Endometrial microvascular endothelial cells (primary cell): ENCODE measurements at regions not wholly inside any gene's neighbourhood (a gene's known extent, or its start where the extent isn't known, plus 50 kb on each side); places are given as distances from the start of the nearest gene placed in this dataset.
"Not testable (repeated sequence)": the region's sequence is repeated elsewhere in the genome, so short reads cannot be mapped to it uniquely, and the experiment has no call there.

Experiments used
- in situ Hi-C: cut with HindIII; loops from 2 replicates; pipeline ENCODE4 v1.10.0; 2017; ENCODE audit warnings: low sequenced_read_pairs, low pct_unique_long_range_greater_than_20kb; ENCODE audit errors: inconsistent ontology term

DNA sequence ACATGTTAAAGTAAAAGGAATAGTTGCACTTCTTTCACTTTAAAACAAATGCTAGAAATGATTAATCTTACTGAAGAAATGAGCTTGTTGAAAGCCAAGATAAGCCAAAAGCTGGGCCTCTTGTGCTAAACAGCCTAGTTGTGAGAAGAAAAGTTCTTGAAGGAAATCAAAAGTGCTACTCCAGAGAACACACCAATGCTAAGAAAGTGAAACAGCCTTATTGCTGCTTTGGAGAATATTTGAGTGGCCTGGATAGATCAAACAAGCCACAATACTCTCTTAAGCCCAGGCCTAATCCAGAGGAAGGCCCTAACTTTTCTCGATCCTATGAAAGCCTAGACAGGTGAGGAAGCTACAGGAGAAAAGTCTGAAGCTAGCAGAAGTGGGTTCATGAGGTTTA, 967.9 kb upstream of the INTU start:
- in situ Hi-C loops = no loop called here

DNA sequence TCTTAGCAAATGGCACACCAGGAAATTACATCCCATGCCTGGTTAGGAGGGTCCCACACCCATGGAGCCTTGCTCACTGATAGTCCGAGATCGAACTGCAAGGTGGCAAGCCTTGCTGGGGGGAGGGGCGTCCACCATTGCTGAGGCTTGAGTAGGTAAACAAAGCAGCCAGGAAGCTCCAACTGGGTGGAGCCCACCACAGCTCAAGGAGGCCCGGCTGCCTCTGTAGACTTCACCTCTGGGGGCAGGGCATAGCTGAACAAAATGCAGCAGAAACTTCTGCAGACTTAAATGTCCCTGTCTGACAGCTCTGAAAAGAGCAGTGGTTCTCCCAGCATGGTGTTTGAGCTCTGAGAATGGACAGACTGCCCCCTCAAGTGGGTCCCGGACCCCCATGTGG, 962.7 kb upstream of the INTU start:
- in situ Hi-C loops = not testable (repeated sequence)

DNA sequence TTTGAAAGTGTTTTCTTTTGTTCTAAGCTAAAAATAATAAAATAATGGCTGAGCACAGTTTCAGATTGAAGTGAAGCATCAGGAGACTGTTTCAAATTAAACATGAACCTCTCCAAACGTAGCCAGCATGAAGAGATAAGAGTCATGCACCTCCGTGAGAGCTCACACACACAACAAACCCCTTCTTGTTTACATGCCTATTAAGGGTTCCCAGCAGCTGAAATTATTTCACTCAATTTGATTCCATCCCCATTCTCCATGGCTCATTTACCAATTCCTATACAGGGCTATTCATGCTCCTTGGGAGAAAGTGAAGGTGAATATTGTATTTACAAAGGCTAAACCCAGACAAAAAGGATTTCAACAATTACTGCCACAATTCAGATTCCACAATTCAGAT, 954.1 kb upstream of the INTU start:
- in situ Hi-C loops = no loop called here

DNA sequence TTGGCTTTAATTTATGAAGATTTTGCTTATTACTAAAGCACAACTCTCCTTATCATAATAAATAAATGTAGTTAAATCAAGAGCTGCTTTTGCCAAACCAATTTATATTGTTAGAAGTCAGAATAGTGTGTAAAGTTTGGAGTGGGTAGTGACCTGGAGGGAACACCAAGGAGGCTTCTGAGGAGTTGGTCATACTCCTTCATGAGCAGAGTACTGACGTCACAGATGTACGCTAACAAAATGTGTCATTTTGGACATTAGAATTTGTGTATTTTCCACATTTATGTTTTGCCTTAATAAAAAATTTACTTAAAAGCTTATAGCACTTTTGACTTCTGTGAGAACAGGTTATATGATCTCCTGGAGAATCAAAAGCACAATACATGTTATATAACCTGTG, 953.5 kb upstream of the INTU start:
- in situ Hi-C loops = no loop called here

DNA sequence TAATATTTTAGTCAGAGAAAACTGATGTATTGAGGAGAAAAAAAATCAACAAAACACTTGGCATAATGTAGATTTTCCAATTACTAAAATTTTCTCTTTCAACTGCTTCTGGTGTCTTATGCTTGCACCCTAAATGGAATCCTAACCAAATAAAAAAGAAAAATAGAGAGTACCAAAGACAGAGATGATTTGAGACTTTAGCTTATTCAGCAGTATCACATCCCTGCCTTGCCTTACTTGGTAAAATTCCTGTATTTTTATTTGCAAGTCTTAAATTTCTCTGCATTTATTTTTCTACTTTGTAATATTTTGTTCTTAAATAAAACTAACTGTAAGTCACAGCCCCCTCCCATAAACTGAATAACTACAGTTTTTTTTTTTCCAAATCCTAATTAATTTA, 950.5 kb upstream of the INTU start:
- in situ Hi-C loops = no loop called here

DNA sequence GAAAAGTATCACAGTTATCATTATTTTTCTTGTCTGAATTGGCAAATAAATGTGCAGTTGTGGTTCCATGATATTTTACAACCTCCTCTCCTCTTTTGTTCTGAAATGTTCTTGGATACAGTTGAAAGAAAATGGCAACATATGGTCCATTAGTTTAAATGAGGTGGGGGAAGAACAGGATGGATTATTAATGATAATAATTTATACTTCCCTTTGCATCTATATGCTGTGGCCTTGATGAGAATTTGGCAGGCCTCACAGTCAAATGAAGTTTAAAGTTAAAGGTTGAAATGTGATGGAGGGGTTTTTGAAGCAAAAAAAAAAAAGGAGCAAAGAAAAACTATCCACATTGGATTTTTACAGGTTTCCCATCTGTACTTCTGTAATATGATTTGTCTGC, 946.3 kb upstream of the INTU start:
- in situ Hi-C loops = no loop called here

DNA sequence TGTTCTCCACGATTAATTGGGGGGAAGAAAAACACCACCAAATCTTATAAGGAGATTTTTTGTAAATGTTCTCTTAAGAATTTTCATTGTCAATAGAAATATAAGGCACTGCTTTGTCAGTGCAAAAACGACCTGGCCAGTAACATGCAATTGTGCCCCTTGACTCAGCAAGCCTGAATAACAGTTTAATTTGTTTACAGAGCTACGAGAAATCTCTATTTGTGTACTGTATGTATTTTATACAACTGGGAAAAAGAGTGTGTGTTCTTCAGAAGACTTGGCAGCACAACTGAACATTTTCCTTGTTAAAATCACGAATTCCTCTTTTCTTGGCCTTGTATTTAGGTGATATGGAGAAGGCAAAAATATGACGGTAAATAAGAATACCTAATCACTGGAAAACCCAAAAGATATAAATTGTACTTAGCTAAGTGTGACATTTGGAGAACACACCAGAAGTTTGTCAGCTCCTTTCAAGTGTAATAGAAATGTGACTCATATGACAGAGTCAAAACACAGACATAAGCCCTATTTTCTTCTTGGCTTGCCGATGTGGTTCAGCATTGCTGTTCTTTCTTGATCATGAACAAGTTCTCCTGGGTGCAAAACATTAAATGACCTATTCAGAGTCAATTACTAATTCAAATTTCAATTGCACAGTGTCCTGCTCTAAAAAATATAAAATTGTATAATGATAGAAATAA, 945.0 kb upstream of the INTU start:
- in situ Hi-C loops = no loop called here

DNA sequence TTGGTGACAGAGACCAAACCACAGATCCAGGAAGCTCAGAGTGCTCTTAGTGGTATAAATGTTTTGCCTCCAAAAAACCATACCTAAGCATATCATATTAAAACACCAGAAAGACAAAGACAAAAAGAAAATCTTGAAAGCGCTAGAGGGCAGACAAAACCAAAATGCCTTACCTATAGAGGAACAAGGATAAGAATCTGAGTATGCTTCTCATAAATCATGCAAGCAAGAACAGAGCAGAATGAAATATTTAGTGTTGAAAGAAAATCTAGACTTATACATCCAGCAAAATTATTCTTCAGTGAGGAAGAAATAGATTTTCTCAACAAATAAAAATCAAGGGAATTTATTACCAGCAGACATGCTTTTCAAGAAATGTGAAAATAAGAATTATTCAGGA, 941.0 kb upstream of the INTU start:
- in situ Hi-C loops = no loop called here

DNA sequence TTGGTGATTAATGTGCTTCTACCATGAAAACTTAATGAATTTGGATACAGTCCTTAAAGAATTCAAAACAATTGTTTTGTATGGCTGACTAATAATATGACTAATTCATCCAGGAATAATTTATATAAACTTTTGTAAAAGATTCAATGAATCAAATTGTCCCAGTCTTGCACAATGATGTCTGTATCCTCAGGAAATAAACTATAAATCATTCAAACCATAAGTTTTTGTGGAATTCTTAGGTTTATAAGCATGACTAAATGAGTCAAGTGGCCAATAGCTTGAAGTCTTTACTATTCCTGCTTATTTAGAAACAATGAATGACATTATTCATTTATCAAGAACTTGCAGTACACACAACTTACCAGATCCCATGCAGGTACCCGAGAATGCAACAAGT, 935.0 kb upstream of the INTU start:
- in situ Hi-C loops = no loop called here

DNA sequence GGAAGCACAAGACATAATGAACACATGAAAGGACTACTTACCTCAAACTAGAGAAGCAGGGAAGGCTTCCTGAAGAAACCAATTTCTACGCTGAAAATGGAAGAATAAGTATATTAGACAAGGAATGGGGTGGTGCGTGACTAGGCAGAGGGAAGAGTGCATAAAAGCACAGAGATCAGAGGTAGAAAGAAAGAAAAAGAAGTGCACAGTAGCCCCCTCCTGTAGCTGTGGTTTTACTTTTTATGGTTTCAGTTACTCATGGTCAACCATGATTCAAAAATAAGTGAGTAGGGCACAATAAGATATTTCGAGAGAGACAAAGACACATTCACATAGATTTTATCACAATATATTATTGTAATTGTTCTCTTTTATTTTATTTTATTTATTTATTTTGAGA, 934.5 kb upstream of the INTU start:
- in situ Hi-C loops = no loop called here

DNA sequence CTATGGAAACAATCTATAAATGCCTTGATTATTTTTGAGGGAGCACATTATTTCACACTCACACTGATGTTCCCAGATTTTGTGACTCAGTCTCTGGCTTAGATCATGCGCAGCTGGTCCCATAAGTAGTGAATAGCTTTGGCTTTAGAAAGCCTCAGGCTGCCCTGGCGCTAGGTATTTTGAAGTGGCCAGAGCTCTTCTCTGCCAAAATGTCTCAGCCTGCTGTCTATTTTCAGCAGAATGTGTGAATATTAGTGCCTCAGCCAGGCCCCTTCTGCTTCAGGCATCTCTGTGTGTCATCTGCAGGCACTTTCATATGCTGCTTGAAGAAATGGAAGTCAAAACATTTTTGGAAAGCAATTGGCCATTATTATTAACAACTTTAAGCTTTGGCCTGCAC, 931.0 kb upstream of the INTU start:
- in situ Hi-C loops = no loop called here

DNA sequence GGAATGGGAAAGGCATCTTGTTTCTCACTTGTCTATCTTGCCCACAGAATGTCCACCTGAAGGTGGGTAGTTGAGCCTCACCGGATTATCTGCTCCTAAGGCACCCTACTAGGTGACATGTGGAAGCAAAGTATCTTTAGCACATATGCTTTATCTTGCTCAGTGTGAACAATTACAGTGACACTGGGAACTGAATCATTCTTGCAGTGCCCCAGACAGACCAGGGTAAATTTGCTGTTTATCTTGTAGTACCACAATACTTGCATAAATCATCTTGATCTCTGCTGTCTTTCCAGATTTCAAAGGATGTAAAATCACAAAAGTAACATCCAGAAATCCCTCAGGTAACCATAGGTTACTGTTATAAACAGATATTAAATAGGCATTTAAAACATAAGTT, 930.0 kb upstream of the INTU start:
- in situ Hi-C loops = no loop called here

DNA sequence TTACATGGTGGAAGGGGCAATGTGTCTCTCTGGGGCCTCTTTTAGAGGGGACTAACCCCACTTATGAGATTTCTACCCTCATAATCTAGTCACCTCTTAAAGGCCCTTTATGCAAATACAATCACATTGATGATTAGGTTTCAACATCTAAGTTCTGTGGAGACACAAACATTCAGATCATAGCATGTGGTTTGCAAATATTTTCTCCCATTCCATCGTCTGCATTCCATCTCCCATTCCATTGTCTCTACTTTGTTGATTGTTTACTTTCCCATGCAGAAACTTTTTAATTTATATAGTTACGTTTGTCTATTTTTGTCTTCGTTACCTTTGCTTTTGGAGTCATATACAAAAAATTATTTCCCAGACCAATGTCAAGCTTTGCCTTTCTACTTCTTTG, 927.5 kb upstream of the INTU start:
- in situ Hi-C loops = no loop called here

DNA sequence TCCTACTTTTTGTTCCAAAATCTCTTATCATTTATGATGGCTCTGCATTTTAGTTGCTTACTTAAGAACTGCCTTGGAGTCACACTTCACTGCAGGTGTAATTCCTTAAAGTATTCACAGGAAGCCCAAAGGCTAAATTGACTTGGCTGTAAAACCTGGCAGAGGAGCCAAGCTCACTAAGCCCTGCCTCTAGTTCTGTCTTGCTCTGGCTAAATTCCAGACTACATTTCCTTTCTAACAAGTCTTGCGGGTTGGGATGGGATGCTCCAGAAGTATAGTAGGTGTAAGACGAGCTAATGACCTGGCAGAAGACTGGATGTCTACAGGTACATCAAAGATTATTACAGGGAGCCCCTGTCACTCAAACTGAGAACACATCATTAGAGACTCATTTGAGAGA, 924.0 kb upstream of the INTU start:
- in situ Hi-C loops = no loop called here

DNA sequence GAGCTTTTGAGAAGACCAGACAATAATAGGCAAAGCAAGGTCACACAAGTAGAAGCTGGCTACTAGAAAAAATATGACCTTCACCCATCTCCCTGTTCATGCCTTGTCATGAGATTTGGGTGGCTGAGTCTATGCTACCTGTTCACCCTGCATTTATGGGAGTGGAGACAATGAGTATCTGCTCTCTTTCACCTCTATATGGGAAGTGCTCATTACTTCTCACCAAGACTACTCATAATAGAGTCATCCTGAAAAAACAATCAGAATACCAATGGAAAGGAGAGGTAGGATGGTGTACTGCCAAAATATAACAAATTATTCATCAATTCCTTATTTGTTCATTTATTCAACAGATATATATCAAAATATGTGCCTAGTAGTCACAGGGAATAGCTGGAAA, 921.8 kb upstream of the INTU start:
- in situ Hi-C loops = no loop called here

DNA sequence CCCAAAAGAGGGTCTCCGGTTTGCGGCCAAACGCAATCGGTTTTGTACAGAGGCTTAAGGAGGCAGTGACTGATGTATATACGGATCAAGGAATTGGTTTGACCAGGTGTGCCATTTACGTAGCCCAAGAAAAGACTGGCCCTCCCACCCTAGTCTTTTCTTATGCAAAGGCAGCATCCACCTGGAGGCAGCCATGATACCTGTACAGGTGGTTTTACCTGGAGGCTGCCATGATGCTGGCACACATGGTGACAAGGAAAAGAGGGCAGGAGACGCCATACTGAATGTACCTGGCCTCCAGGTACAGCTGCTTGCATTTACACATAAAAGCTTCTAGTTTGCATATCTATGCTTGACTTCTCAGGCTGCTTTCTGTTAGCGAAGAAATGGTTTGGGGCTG, 917.7 kb upstream of the INTU start:
- in situ Hi-C loops = no loop called here

DNA sequence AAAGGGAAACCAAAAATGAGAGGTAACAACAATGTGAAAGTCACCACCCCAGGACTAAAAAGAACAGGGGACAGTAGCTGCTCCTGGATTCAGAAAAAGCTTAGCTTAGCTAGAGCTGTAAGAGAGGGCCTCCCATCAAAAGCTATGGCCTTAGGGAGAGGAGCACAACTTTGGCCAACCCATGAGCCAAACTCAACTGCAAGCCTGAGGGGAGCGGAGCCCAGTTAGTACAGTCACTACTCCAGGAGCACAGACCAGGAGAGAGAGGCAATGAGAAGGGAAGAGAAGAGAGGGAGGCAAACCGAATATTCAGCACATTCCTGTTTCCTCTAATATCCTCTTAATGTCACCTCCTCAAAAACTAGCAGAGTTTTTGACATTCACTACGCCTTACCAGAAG, 917.1 kb upstream of the INTU start:
- in situ Hi-C loops = no loop called here

DNA sequence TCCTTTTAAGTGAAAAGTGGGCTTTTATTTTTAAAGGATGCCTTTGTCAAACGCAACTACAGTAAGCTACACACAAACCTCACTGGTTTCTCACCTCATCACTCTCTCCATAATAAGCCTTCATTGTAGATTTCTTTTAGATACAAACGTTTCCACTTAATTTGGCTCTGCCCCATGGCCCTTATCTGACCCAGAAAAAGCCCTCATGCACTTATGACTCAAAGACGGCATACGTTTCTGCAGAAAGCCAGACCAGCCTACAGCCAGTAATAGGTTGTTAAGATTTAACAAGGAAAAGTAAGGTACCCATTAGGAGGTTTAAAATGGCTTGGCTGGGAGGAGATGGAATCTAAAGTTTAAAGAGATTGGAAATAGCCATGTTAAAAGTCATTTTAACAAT, 914.6 kb upstream of the INTU start:
- in situ Hi-C loops = no loop called here

DNA sequence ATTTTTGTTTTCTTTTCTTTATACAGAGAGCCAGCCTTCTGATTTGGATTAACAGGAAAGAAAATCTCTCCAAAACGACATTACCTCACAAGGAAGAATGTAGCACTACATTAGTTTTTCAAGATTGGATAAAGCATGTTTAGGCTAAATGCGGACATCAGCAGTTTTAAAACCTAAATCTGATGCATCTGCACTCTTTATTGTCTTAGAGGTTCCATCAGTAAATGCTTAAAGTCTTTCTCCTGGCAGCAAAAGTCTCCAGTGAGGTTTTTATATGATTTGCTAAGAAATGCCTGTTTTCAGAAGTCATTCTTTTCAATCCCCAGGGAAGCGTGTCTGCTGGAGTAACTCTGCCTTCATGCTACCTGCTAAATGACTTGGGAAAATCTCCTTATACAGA, 912.9 kb upstream of the INTU start:
- in situ Hi-C loops = no loop called here

DNA sequence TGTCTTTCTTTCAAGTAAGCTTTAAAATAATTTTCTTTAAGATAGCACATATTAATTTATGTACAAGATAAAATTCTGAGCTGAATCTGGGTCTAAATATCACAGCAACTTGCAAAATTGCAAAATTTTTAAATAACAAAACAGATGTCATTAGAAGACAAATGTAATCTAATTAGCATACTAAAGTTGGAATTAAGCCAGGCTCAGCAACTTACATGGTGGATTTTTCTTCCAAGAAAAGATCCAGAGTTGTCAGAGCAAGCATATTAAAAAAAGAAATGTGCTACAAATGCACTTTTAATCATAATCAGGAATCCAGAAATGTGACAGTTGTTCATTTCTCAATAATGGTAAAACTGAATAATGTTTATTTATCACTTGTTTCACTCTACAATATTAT, 906.9 kb upstream of the INTU start:
- in situ Hi-C loops = no loop called here

DNA sequence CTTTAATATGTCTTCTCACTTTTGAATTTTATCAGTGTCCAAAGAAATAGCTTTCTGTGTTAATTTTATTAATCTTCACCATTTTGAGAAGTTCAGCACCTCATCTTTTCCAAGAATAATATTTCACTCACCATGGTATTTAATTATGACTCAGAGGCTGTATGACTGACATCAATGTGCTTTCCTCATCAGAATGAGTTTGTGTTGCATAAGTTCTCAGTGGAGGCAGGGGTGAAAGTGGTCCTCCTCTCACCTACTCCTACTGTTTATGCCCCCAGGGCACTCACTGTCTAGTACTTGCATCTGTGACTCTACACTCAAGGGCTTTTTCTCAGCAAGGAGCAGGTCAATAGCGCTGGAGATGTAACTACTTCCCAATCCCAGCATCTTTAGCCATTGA, 905.3 kb upstream of the INTU start:
- in situ Hi-C loops = no loop called here

DNA sequence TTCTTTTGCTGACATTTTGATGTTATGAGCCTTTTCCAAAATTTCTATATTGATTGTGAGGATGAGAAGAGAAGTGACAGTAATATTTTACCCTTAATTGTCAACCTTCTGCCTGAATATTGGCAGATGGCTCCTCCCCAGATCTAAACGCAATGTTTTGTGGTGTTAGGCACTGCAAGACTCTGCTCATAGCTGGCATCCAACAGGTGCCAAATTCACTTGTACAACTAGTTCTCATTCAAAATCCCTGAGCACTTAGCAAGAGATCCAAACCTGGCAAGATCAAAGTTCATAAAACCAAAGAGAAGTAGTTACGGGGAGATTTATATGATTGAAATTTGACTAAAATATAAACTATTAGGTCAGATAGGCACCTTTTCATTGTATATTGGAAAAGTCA, 901.7 kb upstream of the INTU start:
- in situ Hi-C loops = no loop called here
